ENCODE measurements at regions not wholly inside any gene's neighbourhood (a gene's known extent, or its start where the extent isn't known, plus 50 kb on each side); places are given as distances from the start of the nearest gene placed in this dataset.

GRCh38 chr4:122203407-122203806 is 51.3 kb downstream of the BLTP1 start:
- DNase-seq (ENCODE audit: low spot score) (no peak), ATAC-seq (ENCODE audit: insufficient number of reproducible peaks, low FRiP score, low read depth) (no peak)
- TF ChIP-seq, protein P1, sequence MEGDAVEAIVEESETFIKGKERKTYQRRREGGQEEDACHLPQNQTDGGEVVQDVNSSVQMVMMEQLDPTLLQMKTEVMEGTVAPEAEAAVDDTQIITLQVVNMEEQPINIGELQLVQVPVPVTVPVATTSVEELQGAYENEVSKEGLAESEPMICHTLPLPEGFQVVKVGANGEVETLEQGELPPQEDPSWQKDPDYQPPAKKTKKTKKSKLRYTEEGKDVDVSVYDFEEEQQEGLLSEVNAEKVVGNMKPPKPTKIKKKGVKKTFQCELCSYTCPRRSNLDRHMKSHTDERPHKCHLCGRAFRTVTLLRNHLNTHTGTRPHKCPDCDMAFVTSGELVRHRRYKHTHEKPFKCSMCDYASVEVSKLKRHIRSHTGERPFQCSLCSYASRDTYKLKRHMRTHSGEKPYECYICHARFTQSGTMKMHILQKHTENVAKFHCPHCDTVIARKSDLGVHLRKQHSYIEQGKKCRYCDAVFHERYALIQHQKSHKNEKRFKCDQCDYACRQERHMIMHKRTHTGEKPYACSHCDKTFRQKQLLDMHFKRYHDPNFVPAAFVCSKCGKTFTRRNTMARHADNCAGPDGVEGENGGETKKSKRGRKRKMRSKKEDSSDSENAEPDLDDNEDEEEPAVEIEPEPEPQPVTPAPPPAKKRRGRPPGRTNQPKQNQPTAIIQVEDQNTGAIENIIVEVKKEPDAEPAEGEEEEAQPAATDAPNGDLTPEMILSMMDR (IDR thresholded peaks at IDR 0.05), result no peak
- H3K9me3 ChIP-seq, result no peaks in the 10 kb centered on the region
- H3K4me1 ChIP-seq (ENCODE audit: control insufficient read depth in 1 of 2, low read depth in 2 of 2), result no peaks in the 10 kb centered on the region
- H3K27me3 ChIP-seq (replicated peaks; ENCODE audit: insufficient read depth), result no peaks in the 10 kb centered on the region
- H3K27ac ChIP-seq, result no peak overlapping the region
- peaks cover 19% of the 10 kb centered on the region for H3K36me3 ChIP-seq
- no peak overlapping the region for H3K4me3 ChIP-seq

- TF ChIP-seq, protein P1 (IDR thresholded peaks at IDR 0.05), result no peak
- Histone ChIP-seq H3K4me1 (ENCODE audit: control insufficient read depth in 1 of 2, low read depth in 2 of 2) (no peaks in the 10 kb centered on the region), H3K4me3 (no peak overlapping the region), H3K27ac (no peak overlapping the region), H3K36me3 (peaks cover 17% of the 10 kb centered on the region), H3K27me3 (replicated peaks; ENCODE audit: insufficient read depth) (no peaks in the 10 kb centered on the region), H3K9me3 (no peaks in the 10 kb centered on the region)
- DNase-seq (ENCODE audit: low spot score) (no peak), ATAC-seq (ENCODE audit: insufficient number of reproducible peaks, low FRiP score, low read depth) (no peak)
Measured at GRCh38 chr4:122205687-122206086, 53.6 kb downstream of the BLTP1 start.

DNA sequence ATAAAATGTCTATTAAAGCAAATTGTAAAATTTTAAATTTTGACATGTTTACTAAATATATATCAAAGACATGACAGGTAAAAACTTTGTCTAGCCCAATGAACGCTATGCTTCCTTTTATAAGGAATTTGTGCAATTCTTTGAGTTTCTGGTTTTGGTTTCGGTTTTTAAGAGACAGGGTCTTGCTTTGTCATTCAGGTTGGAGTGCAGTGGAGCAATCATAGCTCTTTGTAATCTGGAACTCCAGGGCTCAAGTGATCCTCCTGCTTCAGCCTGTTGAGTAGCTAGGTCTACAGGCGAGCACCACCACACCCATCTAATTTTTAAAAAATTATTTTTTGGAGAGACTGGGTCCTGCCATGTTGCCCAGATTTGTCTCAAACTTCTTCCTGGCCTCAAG is 60.7 kb downstream of the BLTP1 start:
- TF ChIP-seq, protein P1 (IDR thresholded peaks at IDR 0.05), result no peak
- H3K27me3 ChIP-seq (replicated peaks; ENCODE audit: insufficient read depth), result no peaks in the 10 kb centered on the region

DNA sequence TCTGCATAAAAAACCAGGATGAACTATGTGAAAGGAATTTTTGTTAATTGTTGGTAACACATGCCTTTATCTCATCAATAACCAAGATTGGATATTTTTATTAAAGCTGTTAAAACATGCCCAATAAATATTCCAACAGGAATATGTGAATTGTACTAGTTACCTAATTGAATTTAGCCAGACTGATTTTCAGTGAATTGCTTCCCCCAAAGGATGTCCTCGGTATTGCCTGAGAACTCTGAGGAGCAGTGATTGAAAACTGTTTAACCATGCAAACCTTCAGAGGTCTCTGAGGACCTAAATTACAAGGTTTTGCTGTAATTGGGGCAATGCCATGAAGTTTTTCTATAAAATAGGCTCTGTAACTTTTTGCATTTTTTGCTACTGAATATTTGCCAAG is 66.6 kb downstream of the BLTP1 start:
- Histone ChIP-seq H3K4me1 (ENCODE audit: control insufficient read depth in 1 of 2, low read depth in 2 of 2) (no peaks in the 10 kb centered on the region), H3K27me3 (replicated peaks; ENCODE audit: insufficient read depth) (no peaks in the 10 kb centered on the region), H3K9me3 (no peaks in the 10 kb centered on the region), H3K36me3 (peaks cover 3% of the 10 kb centered on the region), H3K4me3 (no peak overlapping the region), H3K27ac (no peak overlapping the region)
- no peak for DNase-seq (ENCODE audit: low spot score)
- no peak for ATAC-seq (ENCODE audit: insufficient number of reproducible peaks, low FRiP score, low read depth)
- TF ChIP-seq, protein P1 (IDR thresholded peaks at IDR 0.05), result peak; percentile 23

More for the DNA sequence above, 60.7 kb downstream of the BLTP1 start:
- Histone ChIP-seq H3K9me3 (no peaks in the 10 kb centered on the region), H3K4me3 (no peak overlapping the region), H3K36me3 (peaks cover 12% of the 10 kb centered on the region), H3K4me1 (ENCODE audit: control insufficient read depth in 1 of 2, low read depth in 2 of 2) (no peaks in the 10 kb centered on the region), H3K27ac (no peak overlapping the region)
- DNase-seq (ENCODE audit: low spot score) (no peak), ATAC-seq (ENCODE audit: insufficient number of reproducible peaks, low FRiP score, low read depth) (no peak)

- Histone ChIP-seq H3K4me1 (ENCODE audit: control insufficient read depth in 1 of 2, low read depth in 2 of 2) (no peaks in the 10 kb centered on the region), H3K27me3 (replicated peaks; ENCODE audit: insufficient read depth) (no peaks in the 10 kb centered on the region), H3K4me3 (no peak overlapping the region), H3K9me3 (no peaks in the 10 kb centered on the region), H3K36me3 (peaks cover 3% of the 10 kb centered on the region), H3K27ac (no peak overlapping the region)
- ATAC-seq (ENCODE audit: insufficient number of reproducible peaks, low FRiP score, low read depth) (no peak), DNase-seq (ENCODE audit: low spot score) (no peak)
- TF ChIP-seq, protein P1 (IDR thresholded peaks at IDR 0.05), result no peak
Measured at GRCh38 chr4:122219356-122219755, 67.2 kb downstream of the BLTP1 start.

Data from thoracic aorta (tissue), 2 donors.